ENCODE measurements at regions not wholly inside any gene's neighbourhood (a gene's known extent, or its start where the extent isn't known, plus 50 kb on each side); places are given as distances from the start of the nearest gene placed in this dataset.
"Not testable (repeated sequence)": the region's sequence is repeated elsewhere in the genome, so short reads cannot be mapped to it uniquely, and the experiment has no call there.

GRCh38 chr17:71874773-71875172 is 246.0 kb upstream of the SOX9 start:
- not testable (repeated sequence) for TF ChIP-seq CTCF (optimal IDR thresholded peaks at IDR 0.05 in 1 of 3, IDR thresholded peaks at IDR 0.05 in 1 of 3, conservative IDR thresholded peaks at IDR 0.05 in 1 of 3; ENCODE audit: extremely low read depth in 1 of 3, insufficient read depth in 2 of 3, low read length in 3 of 3); EZH2 (IDR thresholded peaks at IDR 0.05; ENCODE audit: low read length)

Measured in keratinocyte (primary cell).